K562 (cell line): ENCODE measurements at regions not wholly inside any gene's neighbourhood (a gene's known extent, or its start where the extent isn't known, plus 50 kb on each side); places are given as distances from the start of the nearest gene placed in this dataset.
A peak's percentile ranks its signal among the peaks of the same experiment; 100 is the strongest.

Source experiments
- ATAC-seq: fragments of 200-7000 bp; cut with Tn5 transposase; 3 replicates; pipeline ENCODE4 v1.9.1; 2020; ENCODE audit warnings: moderate library complexity
- BruUV-seq: library from RNA; stranded (reverse); fragments of 400-500 nt; replicated peaks from 2 replicates; lab custom pipeline; 2021; lab: Mats Ljungman, UMichigan
- CTCF ChIA-PET: fragments of 300-600 bp; formaldehyde crosslinking; extraction: SDS; loops from one replicate; lab custom pipeline; 2021; ENCODE audit warnings: low intra/inter-chr PET ratio; lab: Yijun Ruan, JAX
- POLR2A ChIA-PET: fragments of 300-600, 350-650 bp; sonication (Branson Sonifier 250); formaldehyde crosslinking; extraction: SDS; loops from one replicate; lab custom pipeline; 2021; ENCODE audit warnings: antibody characterized with exemption, inconsistent platforms; lab: Yijun Ruan, JAX
- DNase-seq, 4 experiments: peaks; one replicate each; pipeline versions ENCODE4 v3.0.0 to v3.0.0-alpha.2; 2011 to 2018; ENCODE audit warnings: low spot score in 3 of 4, mixed read lengths in 3 of 4; ENCODE audit errors: extremely low read depth in 1 of 4
- FAIRE-seq: peaks from 2 replicates; lab custom pipeline; 2011; peaks lifted over from hg19 to GRCh38; lab: Jason Lieb, UNC
- H2AFZ ChIP-seq: 2 replicates; pipeline ENCODE4 v1.6.0; 2011; ENCODE audit warnings: low read depth, low read length, control low read depth, inconsistent platforms
- H3K27ac ChIP-seq: fragments of 200-600 bp; 3 replicates; pipeline ENCODE4 v1.8.0; 2011; ENCODE audit warnings: low read depth, mild to moderate bottlenecking, control low read depth, inconsistent platforms, low read length, moderate library complexity, mixed read lengths; ENCODE audit errors: extremely low read depth
- H3K27me3 ChIP-seq, 2 experiments: fragments of 300-600 bp in 1 of 2; 2 replicates in 1 of 2; 3 replicates in 1 of 2; pipeline versions ENCODE4 v1.6.0 to v1.8.0; 2011; ENCODE audit warnings: inconsistent platforms in 2 of 2, low read length in 2 of 2, mild to moderate bottlenecking in 1 of 2, mixed read lengths in 1 of 2, moderate library complexity in 1 of 2; ENCODE audit not compliant: control insufficient read depth in 2 of 2, insufficient read depth in 2 of 2
- H3K36me3 ChIP-seq: fragments of 300-600 bp; 3 replicates; pipeline ENCODE4 v1.8.0; 2011; ENCODE audit warnings: mild to moderate bottlenecking, low read length, inconsistent platforms; ENCODE audit not compliant: control insufficient read depth, insufficient read depth
- H3K4me1 ChIP-seq, 2 experiments: fragments of 200-600 bp in 1 of 2; replicated peaks in 1 of 2; 2 replicates in 1 of 2; 3 replicates in 1 of 2; pipeline versions ENCODE4 v1.5.1 to v1.8.0; 2011; ENCODE audit warnings: inconsistent platforms in 2 of 2, low read length in 2 of 2, mild to moderate bottlenecking in 1 of 2, mixed read lengths in 1 of 2, moderate library complexity in 1 of 2; ENCODE audit not compliant: control insufficient read depth in 2 of 2, insufficient read depth in 2 of 2
- H3K4me2 ChIP-seq: 2 replicates; pipeline ENCODE4 v1.6.1; 2011; ENCODE audit warnings: low read length, control low read depth, inconsistent platforms, mixed read lengths; ENCODE audit not compliant: insufficient read depth
- H3K4me3 ChIP-seq: fragments of 200-600 bp; sonication (generic), shearing (Covaris generic); 2 replicates; pipeline ENCODE4 v1.5.1; 2016; ENCODE audit warnings: control low read depth, inconsistent platforms
- H3K79me2 ChIP-seq: fragments of 200-600 bp; 3 replicates; pipeline ENCODE4 v1.8.0; 2011; ENCODE audit warnings: low read length, inconsistent platforms; ENCODE audit not compliant: control insufficient read depth, insufficient read depth
- H3K9ac ChIP-seq, 2 experiments: 2 replicates each; pipeline versions ENCODE4 v1.6.0 to v1.6.1; 2011; ENCODE audit warnings: low read depth in 2 of 2, low read length in 2 of 2, control low read depth in 1 of 2, inconsistent platforms in 1 of 2, mild to moderate bottlenecking in 1 of 2, mixed read lengths in 1 of 2; ENCODE audit not compliant: insufficient read depth in 1 of 2
- H3K9me1 ChIP-seq: one replicate; pipeline ENCODE4 v1.6.0; 2011; ENCODE audit warnings: inconsistent platforms, mild to moderate bottlenecking, low read length, moderate library complexity; ENCODE audit not compliant: control insufficient read depth, insufficient read depth
- H3K9me3 ChIP-seq: replicated peaks from 2 replicates; pipeline ENCODE4 v1.5.1; 2011; ENCODE audit warnings: low read depth, low read length, inconsistent platforms; ENCODE audit not compliant: control insufficient read depth, insufficient read depth
- H4K20me1 ChIP-seq: replicated peaks from 2 replicates; pipeline ENCODE4 v1.6.1; 2011; ENCODE audit warnings: low read length, inconsistent platforms, mixed read lengths; ENCODE audit not compliant: control insufficient read depth, insufficient read depth
- MAFK ChIP-seq: IDR thresholded peaks from 2 replicates; pipeline ENCODE4 v1.6.1; 2011; ENCODE audit warnings: low read length, improper control_type of control experiment
- MBD2 ChIP-seq: sonication (generic); IDR thresholded peaks from 2 replicates; pipeline ENCODE4 v1.6.1; 2016; ENCODE audit warnings: low read depth, borderline replicate concordance
- NFIX ChIP-seq: fragments of 250-450 bp; sonication (Bioruptor Pico); IDR thresholded peaks from 2 replicates; pipeline ENCODE4 v1.4.0; 2020; ENCODE audit warnings: low read depth, mild to moderate bottlenecking, moderate library complexity
- PURB ChIP-seq: sonication (generic); formaldehyde crosslinking; IDR thresholded peaks from 2 replicates; pipeline ENCODE4 v1.9.0; 2021; ENCODE audit warnings: low read depth, mild to moderate bottlenecking, missing genetic modification reagents
- ZNF584 ChIP-seq: fragments of 200-800 bp; sonication (Bioruptor generic); IDR thresholded peaks from 2 replicates; pipeline ENCODE4 v1.6.1; 2016; ENCODE audit warnings: low read depth, mild to moderate bottlenecking, missing genetic modification characterization, missing compliant biosample characterization
- ZZZ3 ChIP-seq: fragments of 450-650 bp; IDR thresholded peaks from 2 replicates; pipeline ENCODE4 v1.6.1; 2016; ENCODE audit warnings: antibody characterized with exemption, mild to moderate bottlenecking, moderate library complexity
- WGBS: fragments of 100-300 bp; shearing (Covaris generic); methylation state at CpG from one replicate; pipeline ENCODE4 v1.1.6; 2016; ENCODE audit warnings: low coverage, mixed read lengths; ENCODE audit not compliant: insufficient coverage; ENCODE audit errors: missing lambda C conversion rate; 5-methylcytosine and 5-hydroxymethylcytosine counted together
- in situ Hi-C: fragments of 300-500 bp; cut with MboI; formaldehyde crosslinking; loops from 4 replicates; pipeline ENCODE4 v1.15.0; 2018; ENCODE audit warnings: inconsistent platforms, mixed read lengths
- intact Hi-C: fragments of 100-400 bp; cut with micrococcal nuclease; formaldehyde crosslinking; loops from 2 replicates; pipeline ENCODE4 v1.14.2; 2022
- TF ChIP-seq, protein P1 (sequence below): sonication (generic); formaldehyde crosslinking; IDR thresholded peaks from 2 replicates; pipeline ENCODE4 v1.9.0; 2022; ENCODE audit warnings: mild to moderate bottlenecking, missing genetic modification reagents
- TF ChIP-seq, protein P2 (sequence below): fragments of 200-800 bp; sonication (Bioruptor generic); IDR thresholded peaks from 2 replicates; pipeline ENCODE4 v1.6.1; 2017; ENCODE audit warnings: missing genetic modification characterization, missing compliant biosample characterization

GRCh38 chr12:70094467-70094866, 148.8 kb upstream of the CNOT2 start:
- ChIA-PET CTCF (no interaction called here), POLR2A (interaction anchor here (0.6 to 1.1 kb wide), 2 partner anchors 10 to 28 kb away, joined by 3 read pairs; no protein-coding TSS in a partner anchor)
- H2AFZ ChIP-seq, result peak overlapping the region; percentile 1; the same call in 1 of the 2 replicates

More at GRCh38 chr12:70094467-70094866, 148.8 kb upstream of the CNOT2 start:
- Histone ChIP-seq H3K27ac (no peak overlapping the region), H3K4me1 (peaks cover 0 to 4% of the 10 kb centered on the region in 2 experiments; a peak in 3 of 5 replicates), H3K79me2 (no peaks in the 10 kb centered on the region), H3K27me3 (no peaks in the 10 kb centered on the region), H3K9ac (no peak overlapping the region), H3K4me2 (no peak overlapping the region), H3K9me3 (no peaks in the 10 kb centered on the region), H4K20me1 (no peaks in the 10 kb centered on the region), H3K9me1 (no peaks in the 10 kb centered on the region), H3K4me3 (no peak overlapping the region), H3K36me3 (no peaks in the 10 kb centered on the region)
- in situ Hi-C loops, result no loop called here
- no TSS peak for BruUV-seq
- TF ChIP-seq MAFK (no peak), ZNF584 (CRISPR knock-in tag) (no peak), PURB (CRISPR knock-in tag) (no peak), MBD2 (no peak), NFIX (no peak), ZZZ3 (no peak)
- TF ChIP-seq, protein P1, sequence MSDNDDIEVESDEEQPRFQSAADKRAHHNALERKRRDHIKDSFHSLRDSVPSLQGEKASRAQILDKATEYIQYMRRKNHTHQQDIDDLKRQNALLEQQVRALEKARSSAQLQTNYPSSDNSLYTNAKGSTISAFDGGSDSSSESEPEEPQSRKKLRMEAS (CRISPR knock-in tag), result no peak
- TF ChIP-seq, protein P2, sequence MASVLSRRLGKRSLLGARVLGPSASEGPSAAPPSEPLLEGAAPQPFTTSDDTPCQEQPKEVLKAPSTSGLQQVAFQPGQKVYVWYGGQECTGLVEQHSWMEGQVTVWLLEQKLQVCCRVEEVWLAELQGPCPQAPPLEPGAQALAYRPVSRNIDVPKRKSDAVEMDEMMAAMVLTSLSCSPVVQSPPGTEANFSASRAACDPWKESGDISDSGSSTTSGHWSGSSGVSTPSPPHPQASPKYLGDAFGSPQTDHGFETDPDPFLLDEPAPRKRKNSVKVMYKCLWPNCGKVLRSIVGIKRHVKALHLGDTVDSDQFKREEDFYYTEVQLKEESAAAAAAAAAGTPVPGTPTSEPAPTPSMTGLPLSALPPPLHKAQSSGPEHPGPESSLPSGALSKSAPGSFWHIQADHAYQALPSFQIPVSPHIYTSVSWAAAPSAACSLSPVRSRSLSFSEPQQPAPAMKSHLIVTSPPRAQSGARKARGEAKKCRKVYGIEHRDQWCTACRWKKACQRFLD (CRISPR knock-in tag), result no peak
- WGBS, result 36% methylated on average over 2 of the region's 2 CpGs
- FAIRE-seq (no peak), DNase-seq (no peak), ATAC-seq (no peak; the same call in 2 of the 3 replicates)
- intact Hi-C loops, result no loop called here
